GM21786 (cell line): ENCODE measurements at regions not wholly inside any gene's neighbourhood (a gene's known extent, or its start where the extent isn't known, plus 50 kb on each side); places are given as distances from the start of the nearest gene placed in this dataset.

ENCODE experiments used
- ATAC-seq: cut with Tn5 transposase; IDR thresholded peaks from one replicate; pipeline ENCODE4 v1.9.1; 2021; ENCODE audit not compliant: unreplicated experiment

- ATAC-seq = no peak
Measured at GRCh38 chr5:42898760-42899159, 87.1 kb upstream of the SELENOP start.

GRCh38 chr5:42896523-42896922 lies 84.8 kb upstream of the SELENOP start:
- no peak for ATAC-seq

DNA sequence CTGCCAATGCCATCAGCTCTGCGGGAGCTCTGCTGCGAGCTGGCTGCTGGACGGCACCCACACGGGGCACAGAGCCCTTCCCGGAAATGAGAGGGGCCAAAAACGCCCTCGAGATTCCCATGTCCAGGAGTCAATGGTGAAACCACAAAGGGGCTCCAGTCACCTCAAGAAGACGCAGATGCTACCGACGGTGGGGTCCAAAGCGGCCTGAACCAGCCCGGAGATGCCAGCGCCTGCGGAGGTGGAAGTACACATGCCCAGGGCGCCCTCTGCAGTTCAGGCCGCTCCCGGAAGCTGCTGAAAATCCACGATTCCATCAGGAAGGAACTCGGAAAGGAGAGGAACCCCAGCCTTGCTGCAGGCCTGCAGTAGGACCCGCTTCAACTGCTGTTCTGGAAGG lies 82.4 kb upstream of the SELENOP start:
- no peak for ATAC-seq

DNA sequence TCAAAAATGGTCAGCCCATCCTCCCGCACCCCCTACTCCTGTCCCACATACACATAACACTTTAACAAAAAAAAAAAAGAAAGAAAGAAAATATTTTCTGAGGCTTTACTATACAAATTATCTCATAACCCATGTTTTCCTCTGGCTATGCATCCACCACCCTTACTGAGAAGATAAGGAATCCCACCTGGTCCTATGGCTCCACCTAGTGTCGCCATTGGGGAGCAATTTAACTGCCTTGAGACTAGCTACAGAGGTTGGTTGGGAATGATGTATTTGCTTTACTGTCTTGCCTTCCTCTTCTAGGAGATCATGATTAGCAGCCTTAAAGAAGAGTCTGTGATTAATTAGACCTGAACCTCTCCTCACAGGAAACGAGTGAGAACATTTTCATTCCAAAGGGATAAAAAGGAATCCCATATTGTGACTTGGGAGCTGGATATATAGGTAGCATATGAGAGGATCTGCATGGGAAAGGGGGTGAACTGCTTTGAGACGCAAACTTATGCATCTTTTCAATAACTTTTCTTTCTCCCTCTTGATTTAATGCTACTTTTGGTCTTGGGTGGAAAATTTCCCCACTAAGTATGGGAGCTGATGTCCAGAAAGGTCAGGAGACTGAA lies 77.7 kb upstream of the SELENOP start:
- peak; percentile 88 for ATAC-seq

DNA sequence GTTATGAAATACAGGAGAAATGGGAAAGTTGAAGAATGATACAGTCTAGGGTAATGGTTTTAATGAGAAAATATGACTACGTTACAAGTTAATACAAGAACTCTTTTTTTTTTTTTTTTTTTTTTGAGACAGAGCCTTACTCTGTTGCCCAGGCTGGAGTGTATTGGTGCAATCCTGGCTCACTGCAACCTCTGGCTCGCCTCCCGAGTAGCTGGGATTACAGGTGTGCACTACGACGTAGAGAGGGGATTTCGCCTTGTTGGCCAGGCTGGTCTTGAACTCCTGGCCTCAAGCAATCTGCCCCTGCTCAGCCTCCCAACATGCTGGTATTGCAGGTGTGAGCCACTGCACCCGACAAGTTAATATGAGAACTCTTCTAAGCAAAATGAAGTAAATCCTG lies 77.1 kb upstream of the SELENOP start:
- ATAC-seq = no peak

GRCh38 chr5:42887575-42887974 lies 75.9 kb upstream of the SELENOP start:
- ATAC-seq = no peak

DNA sequence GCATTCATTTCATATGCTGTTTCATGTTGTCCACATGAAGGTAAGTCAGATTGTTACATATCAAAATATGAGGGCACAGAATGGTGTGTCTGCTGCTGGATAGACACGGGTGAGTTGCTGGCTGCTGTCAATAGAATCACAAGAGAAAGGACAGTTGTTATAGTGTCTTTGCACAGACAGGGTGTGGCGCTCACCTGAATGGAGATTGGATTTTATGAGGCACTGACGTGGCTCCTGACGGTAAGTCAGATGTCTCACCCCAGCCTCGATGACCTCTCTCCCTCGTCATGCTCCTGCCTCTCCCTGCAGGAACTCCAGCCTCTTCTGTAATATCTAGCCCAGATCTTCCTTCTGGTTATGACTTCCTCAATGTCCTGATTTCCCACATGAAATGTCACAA lies 75.4 kb upstream of the SELENOP start:
- no peak for ATAC-seq

- ATAC-seq = no peak
Measured at GRCh38 chr5:42886635-42887034, 74.9 kb upstream of the SELENOP start.

DNA sequence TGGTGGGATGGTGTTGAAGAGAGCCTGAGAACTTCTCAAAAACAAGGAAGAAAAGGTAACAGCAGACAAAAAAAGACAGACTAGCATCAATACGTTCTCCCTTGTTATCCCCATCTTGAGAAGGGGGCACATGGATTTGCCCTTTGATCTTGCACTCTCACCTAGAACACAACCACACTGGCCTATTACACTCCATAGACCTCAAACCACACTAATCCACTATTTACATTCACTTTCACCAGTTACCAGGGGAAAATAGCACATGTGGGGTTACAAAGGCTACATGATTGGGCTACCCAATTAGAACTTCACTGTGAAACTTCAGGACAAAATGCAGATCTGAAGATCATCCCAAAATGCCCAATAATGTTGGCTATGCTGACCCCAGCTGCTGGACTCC lies 72.6 kb upstream of the SELENOP start:
- no peak for ATAC-seq

DNA sequence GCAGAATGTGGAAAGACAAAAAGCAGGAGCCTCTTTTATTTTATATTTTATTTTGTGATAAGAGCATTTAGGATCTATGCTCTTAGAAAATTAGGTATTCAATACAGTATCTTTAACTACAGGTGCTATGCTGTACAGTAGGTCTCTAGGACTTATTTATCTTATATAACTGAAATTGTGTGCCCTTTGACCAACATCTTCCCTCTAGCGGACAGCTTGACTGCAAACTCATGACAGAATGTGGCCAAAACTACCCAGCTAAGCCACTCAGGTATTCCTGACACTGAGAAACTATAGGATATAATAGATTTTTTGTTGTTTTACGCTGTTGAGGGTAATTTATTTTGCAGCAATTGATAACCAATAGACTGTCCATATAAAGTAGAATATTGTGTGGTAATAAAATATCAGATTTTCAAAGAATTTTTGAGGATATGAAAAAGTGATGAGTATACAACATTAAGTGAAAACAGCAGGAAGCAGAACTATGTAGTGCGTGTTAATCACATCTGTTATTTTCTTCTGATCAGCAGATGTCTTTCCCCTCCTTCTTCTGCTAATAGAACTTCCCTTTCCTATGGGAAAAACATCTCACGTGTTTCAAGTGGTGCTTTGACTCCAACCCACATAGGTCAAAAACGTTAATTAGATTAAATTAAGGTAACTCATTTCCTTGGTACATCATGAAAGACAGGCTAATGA lies 69.9 kb upstream of the SELENOP start:
- ATAC-seq = no peak

GRCh38 chr5:42880496-42881150 lies 68.9 kb upstream of the SELENOP start:
- ATAC-seq = no peak

DNA sequence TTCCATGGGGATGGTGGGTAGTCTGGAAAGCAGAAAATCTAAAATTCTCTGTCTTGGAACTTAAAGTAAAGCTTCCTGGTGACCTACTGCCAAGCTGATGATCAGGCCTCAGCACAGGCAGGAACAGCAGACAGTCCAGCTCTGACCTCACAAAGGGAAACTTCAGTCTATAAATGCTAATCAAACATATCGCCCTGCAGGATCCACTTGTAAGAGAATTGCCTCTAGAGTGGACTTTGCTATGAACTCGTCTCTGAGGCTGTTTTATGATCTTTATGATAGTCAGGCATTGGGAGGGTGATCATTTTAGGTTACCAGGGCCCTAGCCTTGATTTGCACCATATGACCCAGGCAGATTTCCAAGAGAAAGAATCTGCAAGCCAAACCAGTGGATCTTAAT lies 67.6 kb upstream of the SELENOP start:
- no peak for ATAC-seq

DNA sequence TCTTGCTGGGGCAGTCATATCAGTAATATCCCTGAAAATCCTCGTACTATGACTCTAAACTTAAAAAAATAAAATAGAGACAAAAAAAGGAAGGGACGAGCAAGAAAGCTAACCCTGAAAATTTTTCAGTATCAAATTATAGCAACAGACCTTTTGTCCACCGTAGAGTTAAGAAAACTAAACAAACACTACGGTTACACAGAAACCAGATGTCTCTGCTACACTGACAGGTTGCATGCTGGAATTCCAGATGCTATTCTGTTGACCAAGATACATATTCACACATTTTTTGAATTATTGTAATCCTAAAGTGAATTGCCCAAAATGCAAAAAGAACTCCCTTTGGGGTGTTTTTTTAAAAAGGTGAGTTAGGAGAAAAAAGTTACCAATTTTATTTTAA lies 66.9 kb upstream of the SELENOP start:
- no peak for ATAC-seq

GRCh38 chr5:42878041-42878440 lies 66.3 kb upstream of the SELENOP start:
- ATAC-seq = no peak

DNA sequence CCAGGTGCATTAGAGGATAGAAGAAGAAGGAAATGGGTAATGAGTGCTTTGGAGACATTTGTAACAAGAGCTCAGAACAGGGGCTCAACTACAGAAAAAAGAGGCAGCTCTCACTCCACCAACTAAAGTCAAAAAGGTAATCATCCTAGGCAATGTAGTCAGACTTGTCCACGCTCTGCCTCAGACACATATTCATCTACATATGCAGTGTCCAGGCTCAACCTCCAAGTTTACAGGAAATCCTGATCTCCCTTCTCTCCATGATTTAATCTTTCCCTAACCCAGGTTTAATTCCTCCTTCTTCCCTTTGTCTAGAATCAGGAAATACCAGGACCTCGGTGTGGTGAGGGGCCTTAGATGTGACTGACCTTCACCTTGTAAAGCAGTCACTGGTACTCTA lies 65.7 kb upstream of the SELENOP start:
- ATAC-seq = no peak

DNA sequence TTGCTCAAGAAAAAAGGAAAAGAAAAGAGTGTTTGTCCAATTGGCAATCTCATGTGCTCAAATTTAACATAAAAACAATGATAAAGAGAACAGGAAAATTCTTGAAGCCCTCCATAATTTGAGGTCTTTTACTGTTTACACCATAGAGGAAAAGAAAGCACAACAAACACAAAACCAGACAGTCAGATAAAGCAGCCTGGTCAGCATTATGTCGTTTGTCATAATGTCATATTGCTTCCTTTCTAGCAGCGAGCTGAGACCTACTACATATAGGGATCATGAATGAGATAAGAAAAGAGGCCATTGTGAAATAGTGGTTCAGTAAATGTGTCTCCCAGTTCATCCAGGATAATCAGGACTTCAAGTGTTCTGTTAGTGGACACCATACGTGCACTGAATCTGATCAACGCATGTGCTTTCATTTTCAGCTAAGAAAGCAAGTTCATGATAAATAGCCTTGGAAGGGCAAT lies 64.7 kb upstream of the SELENOP start:
- no peak for ATAC-seq

GRCh38 chr5:42875785-42876374 lies 64.2 kb upstream of the SELENOP start:
- ATAC-seq = no peak

GRCh38 chr5:42875211-42875610 lies 63.5 kb upstream of the SELENOP start:
- no peak for ATAC-seq

GRCh38 chr5:42874621-42875198 lies 63.0 kb upstream of the SELENOP start:
- ATAC-seq = no peak

- no peak for ATAC-seq
Measured at GRCh38 chr5:42872865-42873264, 61.2 kb upstream of the SELENOP start.

DNA sequence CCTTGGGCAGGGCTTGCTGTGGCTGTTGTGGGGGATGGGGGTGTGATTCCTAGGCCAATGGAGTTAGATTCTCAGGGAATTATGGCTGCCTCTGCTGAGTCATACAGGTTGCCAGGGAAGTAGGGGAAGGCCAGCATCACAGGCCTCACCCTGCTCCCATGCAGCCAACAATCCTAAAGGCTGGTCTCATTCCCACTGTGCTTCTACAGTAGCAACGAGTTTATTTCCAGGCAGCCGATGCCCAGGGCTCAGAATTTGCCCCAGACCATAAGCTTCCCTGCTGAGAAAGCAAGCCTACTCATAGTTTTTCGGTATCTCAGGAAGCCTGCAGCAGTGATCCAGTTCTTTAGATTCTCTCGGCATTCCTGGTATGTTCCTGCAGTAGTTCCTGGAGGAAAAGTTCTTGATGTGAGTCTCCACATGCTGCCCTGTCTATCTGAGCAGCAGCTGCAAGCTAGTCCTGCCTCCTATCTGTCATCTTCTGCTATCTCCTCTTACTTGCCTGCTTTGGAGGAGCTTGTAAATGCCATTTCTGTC lies 59.3 kb upstream of the SELENOP start:
- no peak for ATAC-seq
